Urinary bladder (tissue), 3 donors: ENCODE measurements at regions not wholly inside any gene's neighbourhood (a gene's known extent, or its start where the extent isn't known, plus 50 kb on each side); places are given as distances from the start of the nearest gene placed in this dataset.
A peak's percentile ranks its signal among the peaks of the same experiment; 100 is the strongest.

Experiments used
- DNase-seq: peaks from one replicate; pipeline ENCODE4 v3.0.0-alpha.2; 2015; ENCODE audit errors: extremely low spot score
- H3K27ac ChIP-seq: one replicate; pipeline ENCODE4 v1.5.1; 2013; ENCODE audit warnings: low read depth, mild to moderate bottlenecking, moderate library complexity
- H3K36me3 ChIP-seq: one replicate; pipeline ENCODE4 v1.6.1; 2013; ENCODE audit warnings: mild to moderate bottlenecking, moderate library complexity; ENCODE audit not compliant: insufficient read depth
- H3K4me1 ChIP-seq: one replicate; pipeline ENCODE4 v1.6.1; 2013; ENCODE audit warnings: mild to moderate bottlenecking, moderate library complexity; ENCODE audit not compliant: insufficient read depth
- H3K4me3 ChIP-seq: one replicate; pipeline ENCODE4 v1.5.1; 2013; ENCODE audit warnings: low read depth, low read length
- WGBS: extraction: QIAGEN DNeasy Blood & Tissue Kit; methylation state at CpG from one replicate; pipeline ENCODE4 v1.1.7; 2013; 5-methylcytosine and 5-hydroxymethylcytosine counted together
- donor health status: healthy with polysubstance abuse.
- donor health status: healthy.

DNA sequence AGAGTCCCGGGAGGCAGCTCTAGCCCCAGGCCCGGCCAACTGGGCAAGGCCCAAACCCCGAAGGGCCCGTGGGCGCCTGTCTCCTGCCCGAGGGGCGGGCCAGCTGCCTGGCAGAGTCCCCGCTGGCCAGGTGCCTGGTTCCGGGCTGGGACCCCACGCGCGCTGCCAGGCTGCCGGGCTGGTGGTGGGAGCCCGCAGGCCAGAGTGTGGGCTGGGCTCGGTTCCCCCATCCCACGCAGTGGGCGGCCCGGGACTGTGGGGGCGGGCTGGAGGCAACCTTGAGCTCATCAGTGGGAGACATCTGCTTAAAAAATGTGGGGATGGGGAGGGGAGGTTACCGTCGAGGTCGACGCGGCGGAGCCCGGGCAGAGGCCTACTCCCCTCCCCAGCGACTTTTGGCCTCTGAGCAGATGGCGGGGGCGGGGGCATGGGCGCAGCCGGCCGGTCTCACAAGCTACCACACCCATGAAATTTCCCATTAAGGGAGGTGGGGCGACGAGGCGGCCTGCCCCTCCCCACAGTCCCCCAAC is 176.4 kb upstream of the GSE1 start:
- DNase-seq, result no peak
- no peak overlapping the region for H3K4me3 ChIP-seq

DNA sequence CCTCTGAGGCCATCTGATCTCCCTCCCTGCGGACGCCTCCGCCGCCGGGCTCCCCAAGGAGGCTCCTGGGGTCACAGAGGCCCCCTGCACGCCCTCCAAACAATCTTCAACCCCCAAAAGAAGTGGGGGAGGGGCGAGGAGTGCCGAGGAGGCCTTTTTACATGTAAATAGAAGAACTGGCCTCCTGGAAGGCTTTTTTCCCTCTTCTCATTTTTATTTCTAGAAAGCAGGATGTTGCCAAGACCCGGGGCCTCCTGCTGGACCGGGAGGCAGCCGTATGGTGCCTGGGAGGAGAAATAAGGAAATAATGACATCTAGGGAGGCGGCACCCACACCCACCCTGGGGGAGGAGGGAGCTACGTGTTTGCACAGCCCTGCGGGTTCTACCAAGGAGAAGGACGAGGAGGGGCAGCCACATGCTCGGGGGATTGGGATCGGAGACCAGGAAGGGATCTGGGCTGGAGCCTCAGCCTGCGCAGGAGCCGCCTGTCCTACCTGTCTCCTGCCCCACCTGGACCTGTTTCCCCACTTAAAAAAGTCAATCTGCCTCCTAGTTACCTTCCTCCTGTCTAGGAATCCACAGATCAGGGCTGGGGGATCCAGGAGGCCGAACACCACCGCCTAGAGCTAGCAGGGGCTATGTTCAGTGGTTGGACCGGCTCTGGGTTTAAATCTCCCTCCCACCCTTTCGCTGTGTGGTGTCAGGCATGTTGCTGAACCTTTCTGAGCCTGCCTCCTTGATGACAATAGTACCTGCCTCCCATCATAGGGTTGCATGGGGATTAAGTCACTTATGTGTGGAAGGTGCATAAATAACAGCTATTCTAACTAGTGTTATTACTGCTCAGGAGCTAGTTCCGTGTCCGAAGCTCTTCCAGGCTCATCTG is 175.7 kb upstream of the GSE1 start:
- 52% methylated on average over 25 of the region's 25 CpGs for WGBS
- Histone ChIP-seq H3K27ac (peak overlapping the region; percentile 61), H3K36me3 (no peaks in the 10 kb centered on the region), H3K4me1 (no peaks in the 10 kb centered on the region), H3K4me3 (no peak overlapping the region)
- no peak for DNase-seq

More for the DNA sequence above, 176.4 kb upstream of the GSE1 start:
- peak overlapping the region; percentile 61 for H3K27ac ChIP-seq
- no peaks in the 10 kb centered on the region for H3K36me3 ChIP-seq
- WGBS, result 45% methylated on average over 35 of the region's 35 CpGs
- H3K4me1 ChIP-seq, result no peaks in the 10 kb centered on the region

DNA sequence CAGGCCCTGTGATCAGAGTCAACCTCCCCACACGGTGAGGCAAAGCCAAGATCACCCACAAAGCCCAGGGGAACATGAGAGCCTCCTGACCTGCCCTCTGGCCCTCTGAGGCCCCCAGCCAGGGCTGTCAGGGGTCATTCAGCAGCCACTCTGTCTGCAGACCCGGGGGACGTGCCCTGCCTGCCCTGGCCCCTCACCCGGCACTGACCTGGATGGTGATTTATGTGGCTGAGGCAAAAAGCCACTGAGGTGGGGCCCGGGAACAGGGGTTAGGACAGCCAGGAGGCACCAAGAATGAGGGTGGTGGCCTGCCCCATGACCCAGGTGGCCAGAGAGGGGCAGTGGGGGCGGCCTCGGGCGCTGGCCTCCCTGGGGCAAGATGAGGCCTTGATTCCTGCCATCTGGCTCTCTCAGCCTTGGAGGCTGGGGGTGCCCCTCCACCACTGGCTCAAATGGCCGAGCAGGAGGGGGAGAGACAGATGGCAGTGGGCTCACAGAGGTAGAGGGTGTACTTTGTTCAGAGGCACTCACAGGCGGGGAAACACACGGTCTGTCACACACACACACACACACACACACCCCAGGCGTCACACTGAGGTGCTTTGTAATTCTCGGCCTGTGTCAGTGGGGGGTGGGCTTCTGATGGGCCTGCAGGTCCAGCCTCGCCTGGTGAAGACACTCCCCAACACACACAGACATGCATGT is 174.0 kb upstream of the GSE1 start:
- Histone ChIP-seq H3K27ac (no peak overlapping the region), H3K4me3 (no peak overlapping the region), H3K4me1 (no peaks in the 10 kb centered on the region), H3K36me3 (no peaks in the 10 kb centered on the region)
- 86% methylated on average over 14 of the region's 14 CpGs for WGBS
- DNase-seq, result no peak

DNA sequence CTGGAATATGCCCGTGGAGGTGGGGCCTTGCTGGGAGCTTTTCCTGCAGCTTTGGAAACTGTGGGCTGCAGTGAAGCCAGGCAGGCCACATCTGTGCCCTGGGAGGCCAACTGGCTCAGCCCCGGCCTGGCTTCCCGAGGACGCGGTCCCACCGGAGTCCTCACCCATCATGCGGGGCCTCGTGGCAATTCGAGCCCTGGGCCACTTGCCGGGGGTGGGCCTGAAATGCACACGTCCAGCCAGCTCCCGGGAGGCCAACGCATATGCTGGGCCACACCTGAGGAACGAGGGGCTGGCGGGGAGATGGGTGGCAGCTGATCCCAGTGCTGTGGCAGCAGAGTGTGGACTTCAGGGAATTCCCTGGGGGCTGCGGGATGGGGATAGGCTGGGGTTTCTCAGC is 172.4 kb upstream of the GSE1 start:
- H3K27ac ChIP-seq, result no peak overlapping the region
- H3K4me1 ChIP-seq, result no peaks in the 10 kb centered on the region
- 96% methylated on average over 16 of the region's 16 CpGs for WGBS
- no peak for DNase-seq
- H3K36me3 ChIP-seq, result no peaks in the 10 kb centered on the region
- no peak overlapping the region for H3K4me3 ChIP-seq

DNA sequence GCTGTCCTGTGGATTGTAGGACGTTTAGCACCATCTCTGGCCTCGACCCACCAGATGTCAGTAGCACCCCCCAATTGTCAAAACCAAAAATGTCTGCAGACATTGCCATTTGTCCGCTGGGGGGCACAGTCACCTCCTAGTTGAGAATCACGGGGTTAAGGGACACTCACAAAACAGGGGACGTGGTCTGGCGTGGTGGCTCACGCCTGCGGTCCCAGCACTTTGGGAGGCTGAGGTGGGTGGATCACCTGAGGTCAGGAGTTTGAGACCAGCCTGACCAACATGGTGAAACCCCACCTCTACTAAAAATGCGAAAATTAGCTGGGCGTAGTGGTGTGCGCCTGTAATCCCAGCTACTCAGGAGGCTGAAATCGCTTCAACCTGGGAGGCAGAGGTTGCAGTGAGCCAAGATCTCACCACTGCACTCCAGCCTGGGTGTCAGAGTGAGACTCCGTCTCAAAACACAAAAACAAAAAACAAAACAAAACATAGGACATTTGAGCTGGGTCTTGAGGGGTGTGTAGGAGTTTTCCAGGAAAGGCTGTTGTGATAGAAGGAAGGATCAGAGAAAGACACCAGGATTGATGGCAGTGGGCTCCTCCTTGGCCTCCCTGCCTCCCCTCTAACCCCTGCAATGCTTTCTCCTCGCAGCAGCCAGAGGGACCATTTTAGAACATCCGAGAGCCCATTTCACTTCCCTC is 171.8 kb upstream of the GSE1 start:
- Histone ChIP-seq H3K4me3 (no peak overlapping the region), H3K4me1 (no peaks in the 10 kb centered on the region), H3K27ac (no peak overlapping the region), H3K36me3 (no peaks in the 10 kb centered on the region)
- no peak for DNase-seq
- WGBS, result 96% methylated on average over 15 of the region's 15 CpGs

DNA sequence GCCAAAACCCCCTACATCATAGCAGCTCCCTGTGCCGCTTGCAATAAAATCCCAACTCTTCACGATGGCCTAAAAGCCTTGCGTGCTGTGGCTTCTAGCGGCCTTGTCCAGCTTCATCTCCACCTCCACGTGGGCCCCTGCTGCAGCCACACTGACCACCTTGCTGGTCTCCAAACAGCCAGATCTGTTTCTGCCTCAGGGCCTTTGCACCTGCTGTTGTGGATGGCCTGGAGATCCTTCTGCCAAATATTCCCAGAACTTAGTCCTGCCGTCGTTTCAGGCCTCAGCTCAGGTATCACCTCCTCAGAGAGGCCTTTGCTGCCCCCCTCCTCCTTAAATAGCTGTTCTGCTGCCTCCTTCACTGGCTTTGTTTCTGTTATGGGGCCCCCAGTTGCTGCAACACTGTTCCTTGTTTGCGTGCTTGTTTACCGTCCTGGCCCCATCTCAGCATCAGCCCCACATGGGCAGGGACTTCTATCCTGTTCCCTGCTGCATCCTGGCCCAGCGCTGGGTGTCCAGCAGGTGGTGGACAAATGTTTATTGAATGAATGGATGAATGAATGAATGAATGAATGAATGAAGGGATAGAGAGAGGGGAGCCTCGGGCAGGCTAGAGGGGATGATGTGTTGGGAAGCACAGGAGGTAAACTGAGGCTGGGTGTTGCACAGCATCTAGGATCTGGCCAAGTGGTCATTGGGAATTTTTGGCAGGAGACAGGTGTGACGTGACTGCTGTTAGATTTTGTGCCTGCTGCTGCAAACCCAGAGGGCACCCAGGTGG is 171.0 kb upstream of the GSE1 start:
- no peaks in the 10 kb centered on the region for H3K4me1 ChIP-seq
- no peak overlapping the region for H3K27ac ChIP-seq
- 93% methylated on average over 12 of the region's 12 CpGs for WGBS
- no peaks in the 10 kb centered on the region for H3K36me3 ChIP-seq
- DNase-seq, result no peak
- no peak overlapping the region for H3K4me3 ChIP-seq

DNA sequence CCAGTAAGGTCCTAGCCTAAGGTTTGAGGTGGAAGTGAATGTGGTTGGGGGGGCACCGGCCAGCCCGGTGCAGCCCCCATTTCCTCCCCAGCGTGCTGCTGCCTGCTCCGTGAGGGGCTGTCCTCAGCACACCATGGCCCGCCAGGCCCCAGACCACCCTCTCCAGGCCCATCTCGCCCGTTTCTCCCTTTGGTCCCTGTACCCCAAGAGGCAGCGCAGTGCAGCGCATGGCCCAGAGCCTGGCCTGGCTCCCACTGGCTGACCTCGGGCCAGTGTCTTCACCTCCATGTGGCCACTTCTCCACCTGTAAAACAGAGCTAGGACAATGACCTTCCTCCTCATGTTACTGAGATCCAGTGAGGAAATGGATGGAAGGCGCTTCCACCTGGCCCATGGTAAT is 170.0 kb upstream of the GSE1 start:
- 90% methylated on average over 11 of the region's 11 CpGs for WGBS
- Histone ChIP-seq H3K36me3 (no peaks in the 10 kb centered on the region), H3K27ac (no peak overlapping the region), H3K4me3 (no peak overlapping the region), H3K4me1 (no peaks in the 10 kb centered on the region)
- no peak for DNase-seq

DNA sequence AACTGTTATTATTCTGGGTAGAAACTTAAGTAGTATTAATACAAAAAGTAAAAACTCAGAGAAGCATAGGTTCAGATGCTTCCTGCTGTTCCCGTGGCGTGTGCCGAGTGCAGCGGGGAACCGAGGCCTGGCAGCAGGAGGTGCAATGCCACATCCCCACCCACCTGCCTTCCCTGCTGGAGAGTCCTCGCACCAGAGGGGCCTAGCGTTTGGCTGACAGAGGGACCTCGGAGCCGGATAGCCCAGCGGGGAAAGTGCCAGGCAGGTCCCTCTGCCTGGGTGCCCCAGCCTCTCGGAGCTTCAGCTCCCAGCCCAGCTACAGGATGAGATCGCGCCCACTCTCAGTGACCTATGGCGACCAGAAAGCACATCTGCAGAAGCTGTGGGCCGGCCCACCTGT is 169.6 kb upstream of the GSE1 start:
- H3K27ac ChIP-seq, result no peak overlapping the region
- WGBS, result 92% methylated on average over 15 of the region's 15 CpGs
- DNase-seq, result no peak
- no peak overlapping the region for H3K4me3 ChIP-seq
- no peaks in the 10 kb centered on the region for H3K4me1 ChIP-seq
- H3K36me3 ChIP-seq, result no peaks in the 10 kb centered on the region

DNA sequence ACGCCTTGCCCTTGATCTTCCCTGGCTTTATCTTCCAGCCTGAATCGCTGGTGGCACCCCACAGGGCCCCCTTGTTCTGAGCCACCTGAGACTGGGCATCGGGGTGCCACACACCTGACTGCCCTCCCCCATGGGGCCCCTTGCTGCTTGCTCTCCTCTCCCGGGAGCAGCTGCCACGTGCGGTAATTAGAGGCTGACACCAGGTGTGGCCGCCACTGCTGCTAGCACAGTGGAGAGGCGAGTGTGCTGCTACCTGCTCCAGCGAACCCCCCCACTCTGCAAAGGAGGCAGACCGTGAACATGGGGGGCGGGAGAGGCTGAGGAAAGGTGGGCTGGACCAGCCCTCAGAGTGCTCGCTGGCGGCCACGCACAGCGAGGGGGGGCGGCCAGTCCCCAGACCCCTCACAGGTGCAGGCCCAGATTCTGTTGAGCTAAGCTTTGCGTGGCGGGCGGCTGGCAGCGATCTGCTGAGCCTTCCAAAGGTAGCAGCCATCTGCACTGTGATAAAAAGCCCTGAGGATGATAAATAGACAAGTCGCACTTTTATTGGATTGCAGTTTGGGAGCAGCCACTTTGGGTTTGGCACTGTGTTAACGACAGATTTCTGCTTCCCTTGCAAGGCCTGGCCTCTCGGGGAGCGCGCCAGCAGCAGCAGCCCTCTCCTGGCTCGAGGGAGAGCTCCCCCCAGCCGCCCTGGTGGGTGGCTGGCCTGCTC is 167.9 kb upstream of the GSE1 start:
- 55% methylated on average over 27 of the region's 27 CpGs for WGBS
- Histone ChIP-seq H3K36me3 (no peaks in the 10 kb centered on the region), H3K27ac (no peak overlapping the region), H3K4me1 (no peaks in the 10 kb centered on the region), H3K4me3 (no peak overlapping the region)
- no peak for DNase-seq

DNA sequence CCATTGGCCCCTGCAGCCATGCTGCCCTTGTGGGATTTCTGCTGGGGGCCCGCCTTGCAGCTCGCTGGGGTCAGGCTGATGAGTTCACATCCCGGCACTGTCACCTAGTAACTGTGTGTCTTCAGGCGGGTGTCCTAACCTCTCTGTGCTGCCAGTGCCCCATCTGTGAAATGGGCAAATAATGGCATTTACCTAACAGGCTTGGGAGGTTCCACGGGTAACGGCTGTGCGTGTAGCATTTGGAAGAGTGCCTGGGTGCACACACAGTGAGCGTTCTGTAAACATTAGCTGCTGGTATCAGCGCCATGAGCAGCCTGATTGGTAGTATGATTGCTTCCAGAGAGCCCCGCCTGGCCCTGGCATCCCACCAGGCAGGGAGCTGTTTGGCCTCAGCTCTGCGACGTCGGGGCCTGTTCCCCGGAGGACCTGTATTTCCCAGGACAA is 167.3 kb upstream of the GSE1 start:
- no peak overlapping the region for H3K4me3 ChIP-seq
- H3K27ac ChIP-seq, result no peak overlapping the region
- no peak for DNase-seq
- 54% methylated on average over 14 of the region's 14 CpGs for WGBS
- no peaks in the 10 kb centered on the region for H3K36me3 ChIP-seq
- no peaks in the 10 kb centered on the region for H3K4me1 ChIP-seq

DNA sequence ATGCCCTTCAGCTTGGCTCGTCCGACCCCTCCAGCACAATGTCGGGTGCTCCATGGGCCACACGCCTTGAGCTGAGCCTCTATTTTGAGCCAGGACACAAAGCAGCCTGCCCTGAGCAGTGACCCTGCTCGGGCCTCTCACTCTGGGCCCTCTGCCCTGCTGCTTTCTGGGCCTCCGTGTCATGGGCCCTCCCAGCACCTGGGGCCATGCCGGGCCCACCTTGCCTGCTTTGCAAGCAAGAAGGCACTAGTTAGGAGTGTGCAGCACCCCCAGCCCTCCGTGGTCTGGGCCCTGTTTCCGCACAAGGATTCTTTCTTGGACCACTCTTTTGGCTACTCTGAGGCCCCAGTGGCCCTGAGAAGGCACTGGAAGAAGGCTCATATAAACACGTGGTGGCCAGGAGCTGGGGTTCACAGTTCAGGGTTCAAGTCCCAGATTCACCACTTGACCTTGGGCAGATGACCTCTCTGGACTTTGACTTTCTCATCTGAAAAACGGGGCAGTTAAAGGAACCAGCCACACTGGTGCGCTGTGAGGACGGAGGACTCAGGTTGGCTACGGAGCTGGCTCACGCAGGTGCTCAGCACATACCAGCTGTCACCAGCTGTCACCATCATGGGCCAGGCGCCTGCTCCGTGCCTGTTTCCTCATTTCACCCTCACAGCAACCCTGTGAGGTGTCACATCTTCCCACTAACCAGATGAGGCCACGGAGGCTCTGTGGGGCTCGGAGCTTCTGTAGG is 166.0 kb upstream of the GSE1 start:
- H3K4me1 ChIP-seq, result no peaks in the 10 kb centered on the region
- DNase-seq, result no peak
- no peak overlapping the region for H3K4me3 ChIP-seq
- H3K36me3 ChIP-seq, result no peaks in the 10 kb centered on the region
- H3K27ac ChIP-seq, result no peak overlapping the region
- WGBS, result 84% methylated on average over 19 of the region's 19 CpGs

DNA sequence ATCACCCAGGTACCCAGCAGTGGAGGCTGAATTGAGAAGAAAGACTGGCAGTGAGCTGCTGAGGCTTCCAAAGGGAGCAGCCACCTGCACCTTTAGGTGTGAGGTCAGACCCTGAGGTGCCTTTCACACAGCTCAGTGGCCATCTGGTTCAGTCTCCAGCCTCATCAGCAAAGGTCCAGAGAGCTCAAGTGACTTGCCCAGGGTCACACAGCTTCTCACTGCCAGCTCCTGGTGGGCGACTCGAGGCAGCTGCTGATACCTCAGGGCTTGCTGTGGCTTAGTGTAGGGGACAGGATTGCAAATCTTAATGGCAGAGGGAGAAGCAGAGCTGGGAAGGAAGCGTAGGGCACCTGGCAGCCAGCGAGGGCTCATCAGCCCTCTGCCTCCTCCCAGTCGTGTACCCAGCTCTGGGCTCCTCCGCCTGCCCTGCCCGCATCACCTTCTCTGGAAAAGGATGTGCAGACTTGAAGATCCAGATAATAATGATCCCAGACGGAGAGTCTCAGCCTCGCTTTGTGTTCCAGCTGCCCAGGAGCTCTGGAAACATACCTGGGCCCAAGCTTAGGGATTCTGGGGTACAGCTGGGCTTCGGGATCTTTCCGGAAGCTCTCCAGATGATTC is 165.3 kb upstream of the GSE1 start:
- 90% methylated on average over 11 of the region's 11 CpGs for WGBS
- Histone ChIP-seq H3K4me3 (no peak overlapping the region), H3K27ac (no peak overlapping the region), H3K36me3 (no peaks in the 10 kb centered on the region), H3K4me1 (no peaks in the 10 kb centered on the region)
- DNase-seq, result no peak
